ENCODE measurements at regions not wholly inside any gene's neighbourhood (a gene's known extent, or its start where the extent isn't known, plus 50 kb on each side); places are given as distances from the start of the nearest gene placed in this dataset.

DNA sequence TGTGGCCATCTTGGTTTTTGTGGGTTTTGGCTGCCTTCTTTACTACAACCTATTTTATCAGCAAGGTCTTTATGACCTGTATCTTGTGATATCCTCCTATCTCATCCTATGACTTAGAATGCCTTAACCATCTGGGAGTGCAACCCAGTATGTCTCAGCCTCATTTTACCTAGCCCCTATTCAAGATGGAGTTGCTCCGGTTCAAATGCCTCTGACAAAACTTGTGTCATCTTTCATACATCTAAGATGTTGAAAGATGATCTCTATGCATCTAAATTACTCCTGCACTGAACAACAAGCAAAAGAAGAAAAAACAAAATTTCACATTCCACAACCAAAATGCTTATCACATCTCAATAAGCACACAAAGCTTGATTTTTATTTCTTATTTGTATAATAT lies 129.5 kb upstream of the CNR1 start:
- DNase-seq = no peak
- Histone ChIP-seq H3K36me3 (ENCODE audit: control insufficient read depth, insufficient read depth, low read length) (no peaks in the 10 kb centered on the region), H3K4me1 (no peaks in the 10 kb centered on the region), H3K27me3 (replicated peaks; ENCODE audit: control insufficient read depth, insufficient read depth, low read length) (no peaks in the 10 kb centered on the region; the same call in 1 of the 2 replicates), H3K9me3 (no peaks in the 10 kb centered on the region), H3K4me3 (ENCODE audit: low read depth, low read length) (no peak overlapping the region)
- Mint-ChIP-seq H3K9me3 (ENCODE audit: unreplicated experiment) (no peaks in the 10 kb centered on the region), H3K36me3 (ENCODE audit: insufficient read depth, unreplicated experiment) (no peaks in the 10 kb centered on the region), H3K27ac (ENCODE audit: unreplicated experiment) (no peak overlapping the region), H3K4me1 (ENCODE audit: low read depth, unreplicated experiment) (no peaks in the 10 kb centered on the region), H3K27me3 (ENCODE audit: insufficient read depth, unreplicated experiment) (peaks cover 24% of the 10 kb centered on the region), H3K4me3 (ENCODE audit: unreplicated experiment) (no peak overlapping the region)
- TF ChIP-seq, protein P1, sequence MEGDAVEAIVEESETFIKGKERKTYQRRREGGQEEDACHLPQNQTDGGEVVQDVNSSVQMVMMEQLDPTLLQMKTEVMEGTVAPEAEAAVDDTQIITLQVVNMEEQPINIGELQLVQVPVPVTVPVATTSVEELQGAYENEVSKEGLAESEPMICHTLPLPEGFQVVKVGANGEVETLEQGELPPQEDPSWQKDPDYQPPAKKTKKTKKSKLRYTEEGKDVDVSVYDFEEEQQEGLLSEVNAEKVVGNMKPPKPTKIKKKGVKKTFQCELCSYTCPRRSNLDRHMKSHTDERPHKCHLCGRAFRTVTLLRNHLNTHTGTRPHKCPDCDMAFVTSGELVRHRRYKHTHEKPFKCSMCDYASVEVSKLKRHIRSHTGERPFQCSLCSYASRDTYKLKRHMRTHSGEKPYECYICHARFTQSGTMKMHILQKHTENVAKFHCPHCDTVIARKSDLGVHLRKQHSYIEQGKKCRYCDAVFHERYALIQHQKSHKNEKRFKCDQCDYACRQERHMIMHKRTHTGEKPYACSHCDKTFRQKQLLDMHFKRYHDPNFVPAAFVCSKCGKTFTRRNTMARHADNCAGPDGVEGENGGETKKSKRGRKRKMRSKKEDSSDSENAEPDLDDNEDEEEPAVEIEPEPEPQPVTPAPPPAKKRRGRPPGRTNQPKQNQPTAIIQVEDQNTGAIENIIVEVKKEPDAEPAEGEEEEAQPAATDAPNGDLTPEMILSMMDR (IDR thresholded peaks at IDR 0.05; ENCODE audit: insufficient read depth in 1 of 2, low read depth in 1 of 2, low read length in 1 of 2, severe bottlenecking in 1 of 2, unreplicated experiment in 1 of 2) = no peak
- POLR2A ChIA-PET = no interaction called here
- no TSS peak for BruUV-seq (replicated peaks)
- intact Hi-C loops (cut with micrococcal nuclease; ENCODE audit: unreplicated experiment) = no loop called here
- CTCF ChIA-PET = no interaction called here

DNA sequence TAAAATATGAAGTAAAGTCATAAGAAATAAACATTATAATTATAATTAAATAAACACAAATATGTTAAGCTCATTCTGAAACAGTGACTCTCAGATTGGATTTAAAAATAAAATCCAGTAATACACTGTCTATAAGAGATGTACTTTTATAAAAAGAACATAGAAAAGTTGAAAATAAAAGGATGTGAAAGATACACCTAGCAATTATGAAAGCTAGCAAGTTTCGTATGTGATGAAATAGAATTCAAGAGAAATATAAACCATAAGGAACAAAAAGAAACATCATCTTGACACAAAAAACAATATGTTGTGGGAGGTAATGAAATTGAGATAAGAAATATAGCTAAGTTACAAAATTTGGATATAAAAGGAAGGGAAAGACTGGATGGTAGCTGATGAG lies 128.6 kb upstream of the CNR1 start:
- intact Hi-C loops (cut with micrococcal nuclease; ENCODE audit: unreplicated experiment) = no loop called here
- POLR2A ChIA-PET = no interaction called here
- Mint-ChIP-seq H3K9me3 (ENCODE audit: unreplicated experiment) (no peaks in the 10 kb centered on the region), H3K27me3 (ENCODE audit: insufficient read depth, unreplicated experiment) (peaks cover 24% of the 10 kb centered on the region), H3K4me1 (ENCODE audit: low read depth, unreplicated experiment) (no peaks in the 10 kb centered on the region), H3K27ac (ENCODE audit: unreplicated experiment) (no peak overlapping the region), H3K36me3 (ENCODE audit: insufficient read depth, unreplicated experiment) (no peaks in the 10 kb centered on the region), H3K4me3 (ENCODE audit: unreplicated experiment) (no peak overlapping the region)
- BruUV-seq (replicated peaks) = no TSS peak
- H3K9me3 ChIP-seq = no peaks in the 10 kb centered on the region
- CTCF ChIA-PET = no interaction called here
- no peaks in the 10 kb centered on the region; the same call in 1 of the 2 replicates for H3K27me3 ChIP-seq (replicated peaks; ENCODE audit: control insufficient read depth, insufficient read depth, low read length)
- no peak for DNase-seq
- H3K4me1 ChIP-seq = no peaks in the 10 kb centered on the region
- TF ChIP-seq, protein P1 (IDR thresholded peaks at IDR 0.05; ENCODE audit: insufficient read depth in 1 of 2, low read depth in 1 of 2, low read length in 1 of 2, severe bottlenecking in 1 of 2, unreplicated experiment in 1 of 2) = no peak
- H3K36me3 ChIP-seq (ENCODE audit: control insufficient read depth, insufficient read depth, low read length) = no peaks in the 10 kb centered on the region
- no peak overlapping the region for H3K4me3 ChIP-seq (ENCODE audit: low read depth, low read length)

DNA sequence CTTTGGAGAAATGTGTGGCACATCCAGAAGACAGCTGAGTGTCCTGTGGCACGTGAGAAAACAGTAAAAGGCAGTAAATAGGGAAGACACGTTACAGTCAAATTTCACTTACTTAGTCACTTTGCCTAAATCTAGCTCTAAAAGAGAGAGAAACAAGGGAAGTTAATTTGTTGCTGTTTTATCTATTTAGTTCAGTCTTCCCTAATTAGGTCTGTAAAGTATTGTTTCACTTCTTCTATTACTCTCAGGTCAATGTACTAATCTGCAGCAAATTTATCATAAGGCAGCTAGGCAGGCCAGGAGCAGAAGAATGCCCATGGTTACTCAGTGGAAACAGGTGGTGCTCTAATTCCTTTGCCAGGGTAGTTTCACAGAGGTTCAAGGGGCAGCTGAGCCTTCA lies 124.3 kb upstream of the CNR1 start:
- Histone ChIP-seq H3K9me3 (peaks cover 4% of the 10 kb centered on the region; the same call in 1 of the 2 replicates), H3K4me1 (no peaks in the 10 kb centered on the region), H3K27me3 (replicated peaks; ENCODE audit: control insufficient read depth, insufficient read depth, low read length) (no peaks in the 10 kb centered on the region), H3K4me3 (ENCODE audit: low read depth, low read length) (no peak overlapping the region), H3K36me3 (ENCODE audit: control insufficient read depth, insufficient read depth, low read length) (no peaks in the 10 kb centered on the region)
- ChIA-PET CTCF (no interaction called here), POLR2A (no interaction called here)
- no peak for DNase-seq
- no TSS peak for BruUV-seq (replicated peaks)
- Mint-ChIP-seq H3K9me3 (ENCODE audit: unreplicated experiment) (peaks cover 10% of the 10 kb centered on the region), H3K27ac (ENCODE audit: unreplicated experiment) (no peak overlapping the region), H3K4me1 (ENCODE audit: low read depth, unreplicated experiment) (no peaks in the 10 kb centered on the region), H3K36me3 (ENCODE audit: insufficient read depth, unreplicated experiment) (no peaks in the 10 kb centered on the region), H3K4me3 (ENCODE audit: unreplicated experiment) (no peak overlapping the region), H3K27me3 (ENCODE audit: insufficient read depth, unreplicated experiment) (peaks cover 15% of the 10 kb centered on the region)
- intact Hi-C loops (cut with micrococcal nuclease; ENCODE audit: unreplicated experiment) = no loop called here
- TF ChIP-seq, protein P1 (IDR thresholded peaks at IDR 0.05; ENCODE audit: insufficient read depth in 1 of 2, low read depth in 1 of 2, low read length in 1 of 2, severe bottlenecking in 1 of 2, unreplicated experiment in 1 of 2) = no peak
